ENCODE measurements at regions not wholly inside any gene's neighbourhood (a gene's known extent, or its start where the extent isn't known, plus 50 kb on each side); places are given as distances from the start of the nearest gene placed in this dataset.

GRCh38 chr16:86901483-86901882, 323.1 kb downstream of the FOXL1 start:
- TF ChIP-seq EZH2phosphoT487 (IDR thresholded peaks at IDR 0.05; ENCODE audit: insufficient read depth, low read depth): no peak
- TF ChIP-seq EZH2 (IDR thresholded peaks at IDR 0.05; ENCODE audit: insufficient read depth, poor library complexity, severe bottlenecking): no peak

Data from GM23248 (cell line).